Body of pancreas (tissue), 4 donors: ENCODE measurements at regions not wholly inside any gene's neighbourhood (a gene's known extent, or its start where the extent isn't known, plus 50 kb on each side); places are given as distances from the start of the nearest gene placed in this dataset.

Source experiments
- ATAC-seq: fragments of 150-250 bp; one replicate; pipeline ENCODE4 v1.9.1; 2016
- DNase-seq, 4 donors: peaks; one replicate each; pipeline ENCODE4 v3.0.0-alpha.2; 2019
- H3K27ac ChIP-seq, 4 donors: fragments of 200-600 bp; sonication (generic); 1 replicate in 3 of 4; 2 replicates in 1 of 4; pipeline versions ENCODE4 v1.5.1 to v1.6.1; 2016 to 2019; ENCODE audit warnings: mild to moderate bottlenecking in 1 of 4, mixed read lengths in 1 of 4, moderate library complexity in 1 of 4
- H3K27me3 ChIP-seq, 2 donors: fragments of 200-600 bp; sonication (generic); one replicate each; pipeline ENCODE4 v1.6.0; 2016; ENCODE audit warnings: mild to moderate bottlenecking in 1 of 2
- H3K36me3 ChIP-seq, 2 donors: fragments of 200-600 bp; sonication (generic); replicated peaks in 1 of 2; 2 replicates each; pipeline ENCODE4 v1.5.1; 2016; ENCODE audit warnings: low read depth in 2 of 2; ENCODE audit not compliant: insufficient read depth in 1 of 2
- H3K4me1 ChIP-seq: fragments of 200-600 bp; sonication (generic); one replicate; pipeline ENCODE4 v1.6.0; 2016
- H3K4me3 ChIP-seq, 2 donors: fragments of 200-600 bp; sonication (generic); 1 replicate in 1 of 2; 2 replicates in 1 of 2; pipeline ENCODE4 v1.5.1; 2016 to 2019
- H3K9me3 ChIP-seq, 3 donors: fragments of 200-600 bp; sonication (generic); 1 replicate in 2 of 3; 2 replicates in 1 of 3; pipeline ENCODE4 v1.5.1; 2016
- POLR2A ChIP-seq, 3 donors: fragments of 450-650 bp; IDR thresholded peaks; one replicate each; pipeline ENCODE4 v1.6.1; 2016; ENCODE audit warnings: antibody characterized with exemption in 3 of 3, mild to moderate bottlenecking in 2 of 3
- WGBS, 2 donors: methylation state at CpG; one replicate each; pipeline ENCODE4 v1.1.5; 2017; 5-methylcytosine and 5-hydroxymethylcytosine counted together
- intact Hi-C: fragments of 100-400 bp; cut with DNase I; formaldehyde crosslinking; loops from one replicate; pipeline ENCODE4 v1.15.1; 2023
- TF ChIP-seq, protein P1 (sequence below), 7 experiments: fragments of 450-650 bp in 4 of 7; fragments of 200-600 bp in 3 of 7; sonication (generic) in 3 of 7; IDR thresholded peaks; one replicate each; pipeline ENCODE4 v1.5.1; 2016 to 2019; ENCODE audit warnings: antibody characterized with exemption in 7 of 7

DNA sequence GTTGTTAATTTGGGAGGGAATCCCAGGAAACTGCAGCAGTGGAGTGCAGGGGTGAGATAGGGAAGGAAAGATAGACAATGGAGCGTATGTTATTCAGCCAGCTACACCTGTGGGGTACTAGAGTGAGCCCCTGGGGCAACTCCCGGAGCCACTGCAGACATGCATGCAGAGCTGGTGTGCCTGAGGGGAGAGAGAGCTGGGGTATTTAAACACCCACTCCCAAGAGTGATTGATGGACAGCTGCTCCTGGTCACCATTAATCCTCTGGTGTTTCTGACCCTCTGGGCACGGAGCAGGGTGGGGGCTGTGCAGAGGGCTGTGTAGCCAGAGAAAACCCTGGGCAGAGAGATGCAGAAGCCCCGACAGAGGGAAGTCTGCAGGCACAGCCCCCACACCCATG is 146.7 kb upstream of the CDH4 start:
- WGBS, 2 donors = 52 to 54% methylated on average over 4 of the region's 4 CpGs
- Histone ChIP-seq H3K9me3 (no peaks in the 10 kb centered on the region), H3K27me3 (no peaks in the 10 kb centered on the region), H3K36me3 (no peaks in the 10 kb centered on the region), H3K27ac (no peak overlapping the region), H3K4me3 (no peak overlapping the region), H3K4me1 (no peaks in the 10 kb centered on the region)
- intact Hi-C loops = no loop called here
- DNase-seq (no peak), ATAC-seq (no peak)
- TF ChIP-seq POLR2A (IDR thresholded peaks at IDR 0.05) = no peak
- TF ChIP-seq, protein P1, sequence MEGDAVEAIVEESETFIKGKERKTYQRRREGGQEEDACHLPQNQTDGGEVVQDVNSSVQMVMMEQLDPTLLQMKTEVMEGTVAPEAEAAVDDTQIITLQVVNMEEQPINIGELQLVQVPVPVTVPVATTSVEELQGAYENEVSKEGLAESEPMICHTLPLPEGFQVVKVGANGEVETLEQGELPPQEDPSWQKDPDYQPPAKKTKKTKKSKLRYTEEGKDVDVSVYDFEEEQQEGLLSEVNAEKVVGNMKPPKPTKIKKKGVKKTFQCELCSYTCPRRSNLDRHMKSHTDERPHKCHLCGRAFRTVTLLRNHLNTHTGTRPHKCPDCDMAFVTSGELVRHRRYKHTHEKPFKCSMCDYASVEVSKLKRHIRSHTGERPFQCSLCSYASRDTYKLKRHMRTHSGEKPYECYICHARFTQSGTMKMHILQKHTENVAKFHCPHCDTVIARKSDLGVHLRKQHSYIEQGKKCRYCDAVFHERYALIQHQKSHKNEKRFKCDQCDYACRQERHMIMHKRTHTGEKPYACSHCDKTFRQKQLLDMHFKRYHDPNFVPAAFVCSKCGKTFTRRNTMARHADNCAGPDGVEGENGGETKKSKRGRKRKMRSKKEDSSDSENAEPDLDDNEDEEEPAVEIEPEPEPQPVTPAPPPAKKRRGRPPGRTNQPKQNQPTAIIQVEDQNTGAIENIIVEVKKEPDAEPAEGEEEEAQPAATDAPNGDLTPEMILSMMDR (IDR thresholded peaks at IDR 0.05) = no peak

GRCh38 chr20:61106438-61106837 is 145.6 kb upstream of the CDH4 start:
- 48 to 51% methylated on average over 5 of the region's 5 CpGs for WGBS, 2 donors
- H3K27me3 ChIP-seq = no peaks in the 10 kb centered on the region
- H3K27ac ChIP-seq = no peak overlapping the region
- no peak overlapping the region for H3K4me3 ChIP-seq
- H3K9me3 ChIP-seq = no peaks in the 10 kb centered on the region
- DNase-seq = no peak
- ATAC-seq = no peak
- TF ChIP-seq POLR2A (IDR thresholded peaks at IDR 0.05) = no peak
- TF ChIP-seq, protein P1 (IDR thresholded peaks at IDR 0.05) = no peak
- intact Hi-C loops = no loop called here
- H3K4me1 ChIP-seq = no peaks in the 10 kb centered on the region
- H3K36me3 ChIP-seq = no peaks in the 10 kb centered on the region

- Histone ChIP-seq H3K9me3 (no peaks in the 10 kb centered on the region), H3K36me3 (no peaks in the 10 kb centered on the region), H3K27ac (no peak overlapping the region), H3K4me3 (no peak overlapping the region), H3K27me3 (no peaks in the 10 kb centered on the region), H3K4me1 (no peaks in the 10 kb centered on the region)
- TF ChIP-seq POLR2A (IDR thresholded peaks at IDR 0.05) = no peak
- TF ChIP-seq, protein P1 (IDR thresholded peaks at IDR 0.05) = no peak
- ATAC-seq (no peak), DNase-seq (no peak)
- intact Hi-C loops = no loop called here
- WGBS, 2 donors = 77 to 90% methylated on average over 16 to 17 of the region's 17 CpGs
Measured at GRCh38 chr20:61109221-61109805, 142.7 kb upstream of the CDH4 start.

DNA sequence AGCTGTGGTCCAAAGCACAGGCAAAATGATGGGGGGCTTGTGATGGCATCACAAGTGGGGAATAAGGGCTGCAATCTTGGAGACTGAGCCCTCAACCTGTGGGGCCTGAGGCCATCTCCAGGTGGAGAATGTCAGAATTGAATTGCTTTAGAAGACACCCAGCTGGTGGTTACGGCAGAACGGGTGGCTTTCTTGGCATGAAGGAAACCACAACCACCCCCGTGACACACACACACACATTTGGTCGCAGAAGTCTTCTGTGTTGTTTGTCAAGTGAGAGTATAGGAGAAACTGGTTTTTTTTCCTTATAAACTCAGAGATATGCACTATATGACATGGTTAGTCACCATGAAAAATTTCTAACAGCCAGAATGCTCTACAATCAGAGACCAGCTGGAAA is 139.5 kb upstream of the CDH4 start:
- no peak overlapping the region for H3K27ac ChIP-seq
- H3K9me3 ChIP-seq = no peaks in the 10 kb centered on the region
- ATAC-seq (no peak), DNase-seq (no peak)
- no peaks in the 10 kb centered on the region for H3K27me3 ChIP-seq
- no peaks in the 10 kb centered on the region for H3K4me1 ChIP-seq
- intact Hi-C loops = no loop called here
- 68 to 69% methylated on average over 4 of the region's 4 CpGs for WGBS, 2 donors
- TF ChIP-seq, protein P1 (IDR thresholded peaks at IDR 0.05) = no peak
- TF ChIP-seq POLR2A (IDR thresholded peaks at IDR 0.05) = no peak
- no peak overlapping the region for H3K4me3 ChIP-seq
- H3K36me3 ChIP-seq = no peaks in the 10 kb centered on the region

GRCh38 chr20:61113731-61114130 is 138.3 kb upstream of the CDH4 start:
- 61 to 66% methylated on average over 5 to 8 of the region's 8 CpGs for WGBS, 2 donors
- TF ChIP-seq, protein P1 (IDR thresholded peaks at IDR 0.05) = no peak
- no peak for TF ChIP-seq POLR2A (IDR thresholded peaks at IDR 0.05)
- Histone ChIP-seq H3K27ac (no peak overlapping the region), H3K9me3 (no peaks in the 10 kb centered on the region), H3K4me1 (no peaks in the 10 kb centered on the region), H3K27me3 (no peaks in the 10 kb centered on the region), H3K36me3 (no peaks in the 10 kb centered on the region), H3K4me3 (no peak overlapping the region)
- intact Hi-C loops = no loop called here
- DNase-seq (no peak), ATAC-seq (no peak)
